HG03469 (cell line): ENCODE measurements at regions not wholly inside any gene's neighbourhood (a gene's known extent, or its start where the extent isn't known, plus 50 kb on each side); places are given as distances from the start of the nearest gene placed in this dataset.

Experiments
- ATAC-seq: cut with Tn5 transposase; IDR thresholded peaks from one replicate; pipeline ENCODE4 v1.9.1; 2021; ENCODE audit warnings: mild to moderate bottlenecking, moderate library complexity, moderate number of reproducible peaks; ENCODE audit not compliant: unreplicated experiment

DNA sequence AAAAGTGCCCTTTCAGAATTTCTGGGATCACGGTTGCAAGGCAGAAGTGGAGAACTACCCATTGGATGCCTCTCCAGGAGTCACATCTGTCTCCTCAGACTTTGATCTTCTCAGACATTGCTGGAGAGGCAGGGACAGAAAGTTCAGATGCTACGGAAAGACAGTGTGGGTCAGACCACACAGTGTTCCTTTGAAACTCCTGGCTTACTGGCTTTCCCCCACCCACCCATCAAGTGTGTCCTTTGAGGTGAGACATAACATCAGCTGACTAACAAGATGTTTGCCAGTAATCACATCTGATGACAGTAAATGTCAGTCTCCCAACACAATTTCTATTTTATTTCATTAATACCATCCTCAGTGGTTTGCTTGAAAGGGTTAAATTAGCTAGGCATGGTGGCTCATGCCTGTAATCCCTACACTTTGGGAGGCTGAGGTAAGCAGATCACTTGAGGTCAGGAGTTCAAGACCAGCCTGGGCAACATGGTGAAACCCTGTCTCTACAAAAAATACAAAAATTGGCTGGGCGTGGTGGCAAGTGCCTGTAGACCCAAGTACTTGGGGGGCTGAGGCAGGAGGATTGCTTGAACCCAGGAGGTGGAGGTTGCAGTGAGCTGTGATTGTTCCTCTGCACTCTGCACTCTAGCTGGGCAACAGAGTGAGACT, 67.2 kb upstream of the SNX9 start:
- ATAC-seq = no peak

DNA sequence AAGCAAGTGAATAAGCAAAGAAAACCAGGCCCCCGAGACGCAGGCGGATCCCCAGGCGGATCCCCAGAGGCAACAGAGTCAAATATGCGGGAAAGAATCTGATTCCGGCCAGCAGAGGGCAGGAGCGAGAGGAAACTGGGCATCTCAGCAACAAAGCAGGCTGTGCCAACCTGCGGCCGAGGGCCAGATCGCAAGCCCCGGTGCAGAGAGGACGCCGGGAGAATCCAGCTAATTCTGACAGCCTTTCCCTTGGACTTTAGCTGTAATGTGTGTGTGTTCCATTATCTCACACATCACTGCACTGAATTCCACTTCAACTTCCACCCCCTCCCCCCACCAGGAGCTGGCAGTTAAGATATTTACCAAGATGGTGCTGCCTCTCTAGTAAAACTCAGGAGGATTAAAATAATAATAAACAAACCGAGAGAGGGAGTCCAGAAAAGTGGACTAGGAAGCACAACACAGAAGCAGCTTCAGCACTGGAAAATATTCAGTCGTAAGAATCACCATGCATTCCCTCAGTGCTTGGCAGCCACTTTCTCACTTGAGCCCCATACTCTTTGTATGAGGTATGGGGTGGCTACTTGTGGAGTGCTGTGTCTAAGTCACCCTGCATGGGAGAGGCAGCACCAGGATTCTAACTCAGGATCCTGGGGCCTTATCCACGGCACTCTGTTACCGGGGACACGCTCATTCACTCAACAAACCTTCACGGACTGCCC, 66.2 kb upstream of the SNX9 start:
- no peak for ATAC-seq

DNA sequence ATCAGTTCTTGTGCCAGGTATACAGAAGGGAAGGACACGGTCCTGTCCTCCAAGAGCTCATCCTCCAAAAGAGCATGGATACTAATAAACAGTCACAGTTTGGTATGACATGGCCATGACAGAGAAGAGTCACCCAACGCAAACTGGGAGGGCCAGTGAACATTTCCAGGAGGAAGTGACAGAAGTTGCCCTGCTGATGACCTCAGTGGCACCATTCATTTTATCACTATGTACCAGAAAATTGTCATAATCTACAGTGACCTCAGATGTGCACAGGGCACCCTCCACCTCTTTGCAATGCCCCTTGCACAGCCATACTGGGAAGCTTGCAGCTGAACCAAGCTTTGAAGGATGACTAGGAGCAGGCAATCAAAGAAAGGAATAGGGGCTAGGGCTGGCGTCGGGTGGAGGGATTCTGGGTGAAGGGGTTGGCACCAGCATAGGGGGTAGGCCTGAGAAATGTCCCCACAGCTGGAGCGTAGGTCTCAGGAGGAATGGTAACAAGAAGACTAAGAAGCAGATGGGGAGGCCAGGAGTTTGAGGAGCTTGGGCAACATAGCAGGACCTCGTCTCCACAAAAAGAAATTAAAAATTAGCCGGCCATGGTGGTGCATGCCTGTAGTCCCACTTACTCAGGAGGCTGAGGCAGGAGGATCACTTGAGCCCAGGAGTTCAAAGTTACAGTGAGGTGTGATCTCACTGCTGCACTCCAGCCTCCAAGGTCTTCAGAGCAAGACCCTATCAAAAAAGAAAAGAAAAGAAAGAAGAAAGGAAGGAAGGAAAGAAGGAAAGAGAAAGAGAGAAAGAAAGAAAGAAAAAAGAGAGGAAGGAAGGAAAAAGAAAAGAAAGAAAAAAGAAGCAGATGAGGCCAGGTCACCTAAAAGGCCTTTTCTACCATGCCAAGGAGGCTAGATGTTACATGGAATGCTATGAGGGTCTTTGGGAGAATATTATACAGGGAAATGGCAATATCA, 65.3 kb upstream of the SNX9 start:
- no peak for ATAC-seq

DNA sequence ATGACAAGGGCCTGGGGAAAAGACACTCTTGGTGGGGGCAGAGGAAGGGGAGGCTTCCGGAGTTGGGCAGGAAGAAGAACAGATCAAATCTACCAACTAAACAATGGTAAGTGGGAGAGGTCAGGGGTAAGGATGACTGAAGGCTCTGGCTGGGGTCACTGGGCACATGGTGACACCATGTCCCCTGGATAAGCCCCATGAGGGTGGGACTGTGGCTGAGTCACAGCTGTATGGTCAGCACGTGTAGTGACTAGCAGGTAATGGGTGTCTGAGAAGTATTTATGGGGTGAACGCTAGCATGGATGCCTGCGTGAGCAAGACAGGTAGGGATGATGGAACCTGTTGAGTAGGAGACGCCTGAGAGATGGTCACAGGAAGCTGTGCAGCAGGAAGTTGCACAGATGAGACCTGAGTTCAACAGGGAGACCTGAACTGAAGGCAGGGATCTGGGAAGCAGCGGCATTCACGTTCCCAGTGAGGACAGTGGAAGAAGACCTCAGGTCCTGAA, 64.5 kb upstream of the SNX9 start:
- no peak for ATAC-seq

DNA sequence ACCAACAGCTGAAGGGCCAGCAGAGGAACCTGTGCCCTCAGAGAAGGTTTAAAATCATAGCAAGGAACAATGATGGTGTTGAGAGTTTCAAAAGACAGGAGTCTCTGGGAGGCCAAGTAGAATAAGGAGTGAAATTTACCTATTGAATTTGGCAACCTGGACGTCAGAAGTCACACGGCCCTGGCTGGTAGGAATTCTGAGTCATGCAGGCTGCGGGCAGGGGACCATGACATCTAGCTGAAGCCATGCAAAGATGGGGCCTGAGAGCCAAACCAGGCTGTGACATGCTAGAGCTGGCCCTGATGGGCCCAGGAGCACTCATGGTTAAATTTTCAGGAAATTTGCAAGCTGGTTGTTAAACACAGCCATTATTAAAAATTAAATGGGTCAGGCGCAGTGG, 64.0 kb upstream of the SNX9 start:
- ATAC-seq = no peak

DNA sequence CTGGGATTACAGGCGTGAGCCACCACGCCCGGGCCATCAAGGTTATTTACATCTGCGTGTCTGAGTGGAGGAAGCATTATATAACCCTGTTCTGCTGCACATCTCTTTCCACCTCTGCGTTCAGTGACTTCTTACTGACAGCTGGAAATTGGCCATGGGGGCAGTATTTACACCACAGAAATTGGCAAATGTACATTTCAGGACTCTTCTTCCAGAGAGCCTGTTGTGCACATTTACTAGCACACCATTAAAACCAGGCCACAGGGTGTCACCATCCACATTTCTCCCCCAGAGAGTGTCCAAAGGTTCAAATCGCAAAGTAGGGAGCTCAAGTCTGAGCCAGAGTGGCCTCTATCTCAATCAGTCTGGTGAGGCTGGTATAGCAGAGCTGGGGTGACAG, 62.9 kb upstream of the SNX9 start:
- no peak for ATAC-seq

DNA sequence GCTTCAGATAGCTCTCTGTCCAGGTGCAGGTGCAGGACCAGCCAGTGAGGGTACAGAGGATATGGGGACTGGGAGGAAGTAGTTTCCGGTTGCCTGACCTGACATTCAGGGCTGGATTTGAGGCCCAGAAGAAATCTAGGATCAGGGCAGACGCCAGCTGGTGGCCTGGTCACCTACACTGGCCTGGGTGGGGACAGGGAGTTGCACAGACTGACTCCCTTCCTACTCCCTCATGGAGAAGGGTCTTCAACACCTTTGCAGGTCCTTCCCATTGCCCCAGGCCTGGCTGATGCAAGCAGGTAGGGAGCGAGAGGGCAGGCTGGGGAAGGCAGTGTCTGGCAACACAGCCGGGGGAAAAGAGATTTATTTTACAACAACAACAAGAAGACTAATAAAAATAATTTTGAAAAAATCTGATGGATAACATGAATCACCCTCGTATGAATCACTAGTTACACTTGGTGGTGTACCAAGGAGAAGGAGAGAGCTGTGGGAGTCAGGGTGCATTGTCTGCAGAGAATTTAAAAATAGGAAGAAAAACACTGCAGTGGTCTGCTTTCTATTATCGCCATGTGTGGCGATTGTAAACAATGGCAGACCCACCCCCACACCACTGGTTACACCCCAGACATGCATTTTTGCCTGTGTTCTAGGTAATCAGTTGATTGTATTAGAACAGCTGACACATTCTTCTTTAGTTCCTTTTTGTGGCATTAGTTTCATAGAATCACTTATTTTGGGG, 62.3 kb upstream of the SNX9 start:
- ATAC-seq = peak; percentile 3

DNA sequence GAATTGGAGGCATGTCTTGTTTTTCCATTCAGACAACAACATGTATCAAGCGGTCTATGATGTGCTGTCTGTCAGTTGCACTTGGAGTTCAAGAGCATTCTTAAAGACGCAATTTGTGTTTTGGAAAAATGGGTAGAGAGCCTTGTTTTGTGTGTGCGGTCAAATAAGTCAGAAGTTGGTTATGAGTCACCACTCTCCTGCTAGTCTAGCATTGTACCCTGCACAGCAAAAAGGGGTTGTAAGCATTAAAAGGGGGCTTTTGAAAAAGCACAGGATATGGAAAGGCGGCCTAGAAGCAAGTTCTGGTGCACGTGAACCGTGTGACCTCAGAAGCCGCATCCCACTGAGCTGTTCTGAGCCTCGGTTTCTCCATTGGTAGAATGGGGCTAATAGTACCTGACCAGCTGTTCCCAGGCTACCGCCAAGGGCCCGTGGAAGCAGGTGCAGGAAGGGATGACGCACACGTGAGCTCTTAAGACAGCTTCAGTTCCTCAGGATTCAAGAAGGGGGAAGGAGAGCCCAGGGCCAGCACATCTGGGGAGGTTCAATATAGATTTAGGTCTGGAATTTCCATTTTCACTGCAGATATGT, 61.6 kb upstream of the SNX9 start:
- ATAC-seq = peak; percentile 27

DNA sequence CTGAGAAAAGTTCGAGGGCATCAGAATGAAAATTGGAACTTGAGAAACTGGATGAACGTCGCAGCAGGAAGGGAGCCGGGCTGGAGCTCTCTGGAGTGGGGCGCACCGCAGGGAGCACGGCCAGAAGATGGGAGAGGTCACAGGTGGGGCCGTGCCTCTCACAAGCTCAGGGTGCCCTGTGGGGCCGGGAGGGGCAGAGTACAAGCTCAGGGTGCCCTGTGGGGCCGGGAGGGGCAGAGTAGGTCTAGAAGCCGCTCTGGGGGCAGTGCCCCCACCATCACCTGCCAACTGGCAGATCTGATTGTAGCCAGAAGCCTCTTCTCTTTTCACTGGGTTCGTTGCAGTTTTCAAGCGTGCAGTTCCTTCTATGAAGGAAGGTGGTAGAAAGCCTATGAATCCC, 61.1 kb upstream of the SNX9 start:
- ATAC-seq = no peak

DNA sequence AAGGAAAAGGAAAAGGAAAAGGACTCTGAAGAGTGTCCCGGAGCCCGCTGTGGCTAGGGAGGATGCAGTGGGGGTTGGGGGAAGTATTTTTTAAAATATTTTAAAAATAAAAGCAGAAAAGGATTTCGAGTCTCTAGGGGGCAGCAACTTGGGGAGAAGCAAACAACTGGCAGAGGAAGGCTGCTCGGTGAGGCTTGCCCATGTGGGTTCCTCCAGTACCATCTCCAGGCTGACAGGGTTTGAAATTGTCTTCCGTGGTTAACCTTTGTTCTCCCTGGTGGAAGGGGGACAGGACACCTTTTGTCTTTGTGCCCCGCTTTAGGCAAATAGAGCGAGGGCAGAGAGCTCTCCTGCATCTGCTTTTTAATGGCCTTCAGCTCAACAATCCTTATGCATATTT, 60.4 kb upstream of the SNX9 start:
- ATAC-seq = no peak

DNA sequence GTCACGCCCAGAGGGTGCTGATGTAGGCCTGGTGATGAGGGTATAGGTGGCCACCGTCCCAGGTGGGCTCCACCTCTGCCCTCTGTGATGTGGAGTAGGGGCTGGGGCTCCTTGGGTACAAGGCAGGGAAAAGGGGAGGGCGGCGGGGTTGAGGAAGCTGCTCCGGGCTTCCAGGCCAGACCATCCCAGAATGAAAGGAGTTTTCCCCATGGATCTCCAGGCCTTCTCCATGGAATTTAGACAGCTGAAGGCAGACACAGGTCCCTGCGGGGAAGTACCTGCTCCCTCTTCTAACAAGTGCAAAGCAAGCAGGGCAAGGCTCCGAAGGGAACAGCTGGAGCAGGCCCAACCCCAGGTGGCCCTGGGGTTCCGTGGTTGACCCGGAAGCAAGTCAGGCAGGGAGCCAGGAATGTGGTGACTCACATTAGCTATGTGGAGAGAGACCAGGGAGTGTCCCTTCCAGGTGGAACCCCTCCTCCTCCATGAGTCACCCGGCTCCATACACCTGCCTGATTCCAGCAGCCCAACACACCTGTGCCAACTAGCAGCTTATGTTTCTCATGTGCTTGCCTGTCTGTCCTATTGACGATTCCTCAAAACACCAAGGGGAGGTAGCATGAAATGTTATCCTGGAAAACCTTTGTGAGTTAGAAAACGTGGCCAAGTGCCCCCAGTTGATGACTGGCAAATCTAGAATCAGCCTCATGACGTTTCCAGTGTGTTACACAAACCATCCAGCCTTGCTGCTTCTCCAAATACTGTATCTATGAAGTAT, 59.7 kb upstream of the SNX9 start:
- ATAC-seq = no peak

DNA sequence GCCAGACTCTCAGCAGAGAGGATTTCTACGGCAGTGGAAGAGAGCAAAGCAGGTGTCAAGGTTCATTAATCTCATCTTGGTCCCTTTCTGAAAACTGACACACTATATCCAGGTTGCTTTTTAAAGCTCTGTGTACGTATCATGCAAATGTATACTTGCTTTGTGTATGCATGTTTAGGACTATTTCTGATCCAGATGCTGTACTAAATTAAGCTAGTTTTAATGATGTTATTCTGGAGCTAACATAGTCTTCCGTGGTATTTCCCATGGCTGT, 59.2 kb upstream of the SNX9 start:
- no peak for ATAC-seq

DNA sequence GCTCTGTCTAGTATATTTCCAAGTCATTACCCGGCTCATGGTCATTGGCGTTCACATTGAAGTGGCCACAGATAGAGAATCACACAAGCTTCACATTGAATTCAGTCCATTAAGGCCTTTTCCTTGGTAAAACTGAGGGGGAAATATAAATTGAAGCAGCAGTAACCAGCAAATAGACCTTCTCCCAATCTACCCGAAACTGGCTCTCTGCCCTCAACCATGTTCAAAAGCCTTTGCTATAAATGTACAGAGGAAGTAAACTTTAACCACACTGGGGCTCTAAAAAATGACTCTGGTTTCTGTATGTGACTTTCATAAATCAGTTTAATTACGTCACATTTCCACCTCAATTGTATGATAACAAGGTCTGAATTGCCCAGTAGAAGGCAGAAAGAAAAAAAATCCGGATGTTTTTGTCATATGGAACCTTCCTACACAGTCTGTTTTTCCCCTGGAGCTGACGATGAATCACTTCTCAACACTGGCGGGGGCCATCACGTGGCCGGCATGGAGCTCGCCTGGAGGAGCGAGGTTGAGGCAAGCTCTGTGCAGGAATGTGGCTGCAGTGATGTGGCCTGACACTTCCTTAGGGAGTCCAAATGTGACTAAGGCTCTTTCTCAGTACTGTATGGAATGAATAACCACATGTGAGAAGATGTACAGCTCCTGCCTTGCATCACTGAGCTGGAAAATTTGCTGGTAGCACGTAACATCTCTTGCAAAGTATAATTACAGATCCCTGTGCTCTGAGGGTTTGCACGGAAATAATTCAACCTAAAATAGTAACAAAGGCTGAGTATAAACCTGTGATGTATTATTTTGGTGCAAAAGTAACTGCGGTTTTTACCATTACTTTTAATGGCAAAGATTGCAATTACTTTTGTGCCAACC, 58.6 kb upstream of the SNX9 start:
- ATAC-seq = peak; percentile 41

DNA sequence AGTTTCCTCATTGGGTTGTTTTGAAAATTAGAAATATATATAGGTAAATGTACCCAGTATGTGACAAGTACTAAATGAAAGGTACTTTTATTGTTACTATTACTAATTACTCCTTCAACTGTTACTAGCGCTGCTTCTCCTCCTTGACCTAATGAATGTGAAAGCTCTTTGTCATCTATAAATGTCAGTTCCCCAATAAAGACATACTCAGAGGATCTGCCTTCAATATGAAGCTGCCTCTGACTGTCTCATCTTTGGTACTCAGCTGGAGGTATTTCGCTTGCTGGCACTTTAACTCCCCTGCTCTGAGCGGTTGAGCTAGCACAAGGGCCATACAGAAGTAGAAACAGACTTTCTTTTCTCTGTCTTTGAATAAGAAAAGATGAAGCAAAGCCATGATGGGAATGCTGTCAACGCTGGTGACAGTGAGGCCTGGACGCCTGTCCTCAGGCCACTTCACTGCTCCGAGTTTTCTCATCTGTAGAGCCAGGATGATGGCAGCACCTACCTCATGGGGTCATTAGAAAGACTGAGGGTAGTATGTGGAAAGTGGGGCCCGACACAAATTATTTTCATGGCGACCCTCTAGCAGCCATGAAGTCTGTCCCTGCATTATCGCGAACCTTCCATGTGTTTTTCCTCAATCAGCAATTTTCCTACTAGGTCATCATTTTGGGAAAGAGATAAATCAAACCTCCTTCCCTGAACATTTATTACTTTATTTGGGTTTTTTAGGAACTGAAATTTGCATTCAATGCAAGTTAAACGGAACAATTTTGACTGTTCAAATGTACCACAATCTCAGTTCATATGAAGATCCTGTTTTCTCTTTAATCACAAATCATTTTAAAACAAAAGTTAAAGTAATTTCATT, 55.9 kb upstream of the SNX9 start:
- no peak for ATAC-seq

DNA sequence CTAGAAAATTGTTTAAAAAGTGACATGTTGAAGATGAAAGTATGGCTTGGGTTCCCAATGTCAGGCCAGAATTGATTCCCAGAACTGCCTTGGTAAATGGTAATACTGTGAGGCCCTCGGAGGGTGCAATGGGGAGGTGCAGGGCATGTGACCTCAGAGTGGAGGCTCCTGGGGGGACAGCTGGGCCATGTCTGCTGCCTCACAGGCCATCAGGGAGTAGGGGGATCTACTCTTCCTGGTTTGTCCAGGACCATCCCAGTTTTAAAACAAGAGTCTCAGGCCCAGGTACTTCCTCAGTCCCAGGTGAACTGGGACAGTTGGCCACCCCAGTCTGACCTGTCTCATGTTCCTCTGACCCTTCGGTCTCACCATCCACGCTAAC, 55.3 kb upstream of the SNX9 start:
- ATAC-seq = no peak

DNA sequence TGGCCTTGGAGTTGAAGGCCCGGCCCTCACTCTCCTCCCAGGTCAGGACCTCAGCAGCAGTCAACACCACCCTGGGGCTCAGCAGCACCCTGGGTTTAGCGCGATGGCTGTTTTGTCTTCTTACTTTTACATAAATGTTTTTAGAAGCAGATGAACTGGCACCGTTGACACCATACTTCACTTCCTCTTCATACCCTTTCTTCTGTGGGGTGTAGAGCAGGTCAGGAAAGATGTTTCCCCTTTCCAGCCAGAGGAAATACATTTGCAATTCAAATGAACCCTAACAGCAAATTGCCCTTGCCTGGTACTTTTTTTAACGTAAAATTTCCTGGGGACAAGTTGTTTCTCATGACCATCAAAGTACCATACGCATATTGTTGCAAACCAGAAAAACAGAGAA, 54.7 kb upstream of the SNX9 start:
- ATAC-seq = no peak

DNA sequence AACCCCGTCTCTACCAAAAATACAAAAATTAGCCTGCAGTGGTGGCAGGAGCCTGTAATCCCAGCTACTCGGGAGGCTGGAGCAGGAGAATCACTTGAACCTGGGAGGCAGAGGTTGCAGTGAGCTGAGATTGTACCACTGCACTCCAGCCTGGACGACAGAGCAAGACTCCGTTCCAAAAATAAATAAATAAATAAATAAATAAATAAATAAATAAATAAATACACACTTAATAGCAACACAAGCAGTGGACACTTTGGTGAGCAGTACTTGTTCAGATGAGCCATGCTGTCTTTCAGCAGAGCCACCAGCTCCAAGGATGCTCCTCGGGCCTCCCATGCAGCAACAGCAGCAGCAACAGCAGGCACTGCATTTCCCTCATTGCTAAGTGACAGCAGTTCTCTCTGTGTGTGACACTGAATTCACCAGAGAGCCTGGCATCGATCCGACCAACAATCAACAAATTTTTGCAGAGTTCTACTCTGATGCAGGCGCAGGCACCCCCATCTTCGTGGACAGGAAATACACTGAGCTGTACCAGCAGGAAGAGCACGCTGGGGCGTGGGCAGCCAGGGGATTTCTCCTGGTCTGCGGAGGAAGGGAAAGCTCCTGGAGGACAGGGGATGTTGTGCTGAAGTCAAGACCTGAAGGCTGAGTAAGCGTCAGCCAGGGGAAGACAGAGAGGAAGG, 54.0 kb upstream of the SNX9 start:
- ATAC-seq = no peak
